ENCODE measurements at regions not wholly inside any gene's neighbourhood (a gene's known extent, or its start where the extent isn't known, plus 50 kb on each side); places are given as distances from the start of the nearest gene placed in this dataset.

DNA sequence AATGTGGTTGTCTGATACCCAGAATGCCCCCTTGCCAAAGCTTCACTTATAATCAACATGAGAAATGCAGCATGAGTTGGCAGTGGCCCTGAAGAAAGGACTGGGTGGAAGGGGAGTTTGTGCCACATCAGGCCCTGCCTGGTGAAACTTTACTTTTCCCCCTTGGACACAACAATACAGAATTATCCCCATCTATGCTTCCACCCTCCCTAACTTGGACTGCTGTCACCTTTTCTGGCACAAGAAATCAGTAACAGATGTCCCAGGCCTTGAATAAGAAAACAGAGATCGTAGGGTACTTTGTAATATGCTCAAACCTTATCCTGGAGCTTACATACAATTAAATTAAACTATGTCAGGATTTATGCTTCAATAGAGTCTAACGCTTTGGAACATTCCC, 128.9 kb upstream of the SATB2 start:
- 65 to 70% methylated on average over 2 of the region's 2 CpGs for WGBS, 2 donors
- H3K36me3 ChIP-seq (replicated peaks in 1 of 2; ENCODE audit: insufficient read depth in 1 of 2, low read depth in 2 of 2) = no peaks in the 10 kb centered on the region
- H3K27me3 ChIP-seq = no peaks in the 10 kb centered on the region
- ATAC-seq = no peak
- DNase-seq = no peak
- no peaks in the 10 kb centered on the region for H3K9me3 ChIP-seq
- no peak overlapping the region for H3K4me3 ChIP-seq
- no peak for TF ChIP-seq CTCF (IDR thresholded peaks at IDR 0.05)
- TF ChIP-seq POLR2A (IDR thresholded peaks at IDR 0.05) = no peak
- no peaks in the 10 kb centered on the region for H3K4me1 ChIP-seq
- intact Hi-C loops (cut with DNase I) = no loop called here
- no peak overlapping the region for H3K27ac ChIP-seq

- TF ChIP-seq CTCF (IDR thresholded peaks at IDR 0.05) (no peak), POLR2A (IDR thresholded peaks at IDR 0.05) (no peak)
- 51 to 57% methylated on average over 3 of the region's 3 CpGs for WGBS, 2 donors
- no peak for ATAC-seq
Observed at GRCh38 chr2:199583676-199584075, 125.9 kb upstream of the SATB2 start.

DNA sequence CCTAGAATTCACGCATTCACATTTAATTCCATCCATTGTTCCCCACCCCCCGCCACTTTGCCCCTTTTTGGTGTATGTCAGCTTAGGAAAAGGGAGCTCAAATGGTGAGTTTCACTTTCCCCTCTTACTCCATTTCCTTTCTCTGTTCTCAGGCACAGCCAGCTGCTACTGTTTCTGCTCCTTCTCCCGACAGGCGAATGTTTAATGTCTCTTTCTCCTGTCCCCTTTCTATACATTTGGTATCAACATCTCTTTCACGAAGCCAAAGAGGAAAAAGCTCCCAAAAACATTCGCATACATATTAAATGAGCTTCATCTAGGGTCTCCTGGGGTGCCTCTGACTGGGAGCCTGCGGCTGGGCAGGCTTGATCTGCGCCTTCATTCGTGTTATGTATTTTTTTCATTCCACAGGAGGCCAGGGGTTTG, 124.2 kb upstream of the SATB2 start:
- TF ChIP-seq CTCF (IDR thresholded peaks at IDR 0.05) (no peak), POLR2A (IDR thresholded peaks at IDR 0.05) (no peak)
- intact Hi-C loops (cut with DNase I) = no loop called here
- H3K4me1 ChIP-seq = no peaks in the 10 kb centered on the region
- no peaks in the 10 kb centered on the region for H3K27me3 ChIP-seq
- no peaks in the 10 kb centered on the region for H3K36me3 ChIP-seq (replicated peaks in 1 of 2; ENCODE audit: insufficient read depth in 1 of 2, low read depth in 2 of 2)
- WGBS, 2 donors = 16 to 25% methylated on average over 9 of the region's 9 CpGs
- no peak overlapping the region for H3K4me3 ChIP-seq
- H3K9me3 ChIP-seq = peaks cover 0 to 2% (median 0%) of the 10 kb centered on the region in 3 donors
- DNase-seq (no peak), ATAC-seq (no peak)
- H3K27ac ChIP-seq = no peak overlapping the region

More at GRCh38 chr2:199583676-199584075, 125.9 kb upstream of the SATB2 start:
- H3K27ac ChIP-seq = no peak overlapping the region
- H3K9me3 ChIP-seq = peaks cover 0 to 2% (median 0%) of the 10 kb centered on the region in 3 donors
- intact Hi-C loops (cut with DNase I) = no loop called here
- H3K4me3 ChIP-seq = no peak overlapping the region
- no peak for DNase-seq
- H3K4me1 ChIP-seq = no peaks in the 10 kb centered on the region
- no peaks in the 10 kb centered on the region for H3K36me3 ChIP-seq (replicated peaks in 1 of 2; ENCODE audit: insufficient read depth in 1 of 2, low read depth in 2 of 2)
- no peaks in the 10 kb centered on the region for H3K27me3 ChIP-seq

GRCh38 chr2:199581408-199581807, 123.7 kb upstream of the SATB2 start:
- H3K4me3 ChIP-seq = no peak overlapping the region
- no peaks in the 10 kb centered on the region for H3K4me1 ChIP-seq
- H3K27me3 ChIP-seq = no peaks in the 10 kb centered on the region
- no peaks in the 10 kb centered on the region for H3K36me3 ChIP-seq (replicated peaks in 1 of 2; ENCODE audit: insufficient read depth in 1 of 2, low read depth in 2 of 2)
- ATAC-seq (no peak), DNase-seq (no peak)
- no peak overlapping the region for H3K27ac ChIP-seq
- peaks cover 0 to 2% (median 0%) of the 10 kb centered on the region in 3 donors for H3K9me3 ChIP-seq
- TF ChIP-seq CTCF (IDR thresholded peaks at IDR 0.05) (no peak), POLR2A (IDR thresholded peaks at IDR 0.05) (no peak)
- intact Hi-C loops (cut with DNase I) = no loop called here
- 26 to 30% methylated on average over 4 of the region's 4 CpGs for WGBS, 2 donors

- Histone ChIP-seq H3K4me1 (no peaks in the 10 kb centered on the region), H3K27me3 (no peaks in the 10 kb centered on the region), H3K4me3 (no peak overlapping the region), H3K27ac (no peak overlapping the region), H3K9me3 (no peaks in the 10 kb centered on the region), H3K36me3 (replicated peaks in 1 of 2; ENCODE audit: insufficient read depth in 1 of 2, low read depth in 2 of 2) (no peaks in the 10 kb centered on the region)
- 63 to 73% methylated on average over 2 of the region's 2 CpGs for WGBS, 2 donors
- no peak for ATAC-seq
- TF ChIP-seq POLR2A (IDR thresholded peaks at IDR 0.05) = no peak
- no peak for TF ChIP-seq CTCF (IDR thresholded peaks at IDR 0.05)
- intact Hi-C loops (cut with DNase I) = no loop called here
- DNase-seq = no peak
Observed at GRCh38 chr2:199575416-199575815, 117.7 kb upstream of the SATB2 start.
